NCI-H2171 treated with DMSO at 0.1 percent for 48 hours (cell line): ENCODE measurements at regions not wholly inside any gene's neighbourhood (a gene's known extent, or its start where the extent isn't known, plus 50 kb on each side); places are given as distances from the start of the nearest gene placed in this dataset.

Experiments
- DNase-seq: peaks from one replicate; lab custom pipeline; 2025; lab: John Stamatoyannopoulos, UW

GRCh38 chr13:85287528-85287927 is 511.7 kb downstream of the SLITRK6 start:
- DNase-seq: no peak

- no peak for DNase-seq
These were observed 513.1 kb downstream of the SLITRK6 start for GRCh38 chr13:85286081-85286480.

GRCh38 chr13:85284349-85284748 is 514.9 kb downstream of the SLITRK6 start:
- DNase-seq: no peak

GRCh38 chr13:85283408-85283807 is 515.8 kb downstream of the SLITRK6 start:
- DNase-seq: no peak

DNA sequence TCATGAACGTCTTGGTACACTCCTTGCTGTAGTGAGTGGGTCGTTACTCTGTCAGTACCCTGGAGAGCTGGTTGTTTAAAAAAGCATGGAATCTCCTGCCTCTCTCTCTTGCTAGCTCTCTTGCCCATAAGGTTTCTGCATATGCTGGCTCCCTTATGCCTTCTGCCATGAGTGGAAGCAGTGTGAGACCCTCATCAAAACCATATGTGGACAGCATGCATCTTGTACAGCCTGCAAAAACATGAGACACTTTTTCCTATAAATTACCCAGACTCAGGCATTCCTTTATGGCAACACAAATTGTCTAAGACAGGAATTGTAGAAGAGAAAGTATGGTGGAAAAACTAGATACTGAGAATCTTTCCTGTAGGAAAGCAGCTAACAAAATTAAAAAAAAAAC is 516.3 kb downstream of the SLITRK6 start:
- no peak for DNase-seq

DNA sequence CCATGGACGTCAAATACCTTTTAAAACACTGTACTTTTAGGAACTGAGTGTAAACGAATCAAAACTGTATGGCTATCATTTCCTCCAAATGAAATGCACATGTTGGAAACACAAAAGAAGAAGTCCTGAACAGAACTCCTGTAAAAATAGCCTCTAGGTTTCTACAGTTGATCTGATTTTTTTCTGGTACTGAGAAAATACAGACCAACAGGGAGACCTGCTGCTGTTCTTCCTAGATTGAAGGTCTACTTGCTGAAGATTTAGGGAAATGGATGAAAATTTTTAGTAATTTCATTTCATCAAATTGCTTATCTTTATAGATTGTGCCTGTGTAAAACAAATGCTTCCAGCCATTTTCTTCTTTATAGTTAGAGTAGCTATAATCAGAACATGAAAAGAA is 520.4 kb downstream of the SLITRK6 start:
- no peak for DNase-seq

GRCh38 chr13:85277748-85278147 is 521.5 kb downstream of the SLITRK6 start:
- DNase-seq: no peak

DNA sequence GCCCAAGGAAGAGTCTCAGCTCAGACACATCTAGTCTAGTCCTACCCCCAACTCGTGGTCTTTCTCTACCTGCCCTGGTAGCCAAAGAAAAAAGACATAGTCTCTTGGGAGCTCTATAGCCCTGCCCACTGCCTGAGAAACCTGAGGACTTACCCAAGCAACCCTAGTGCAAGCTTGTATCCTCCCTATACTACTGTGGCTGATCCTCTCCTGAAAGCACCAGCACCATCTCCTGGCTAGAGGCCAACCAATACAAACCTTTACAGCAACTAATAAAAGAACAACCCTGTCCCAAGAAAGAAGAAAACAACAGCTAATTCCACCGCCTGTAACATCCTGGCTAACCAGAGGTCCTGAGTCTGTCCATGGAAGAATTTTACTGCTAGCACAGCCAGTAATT is 532.4 kb downstream of the SLITRK6 start:
- DNase-seq: no peak

DNA sequence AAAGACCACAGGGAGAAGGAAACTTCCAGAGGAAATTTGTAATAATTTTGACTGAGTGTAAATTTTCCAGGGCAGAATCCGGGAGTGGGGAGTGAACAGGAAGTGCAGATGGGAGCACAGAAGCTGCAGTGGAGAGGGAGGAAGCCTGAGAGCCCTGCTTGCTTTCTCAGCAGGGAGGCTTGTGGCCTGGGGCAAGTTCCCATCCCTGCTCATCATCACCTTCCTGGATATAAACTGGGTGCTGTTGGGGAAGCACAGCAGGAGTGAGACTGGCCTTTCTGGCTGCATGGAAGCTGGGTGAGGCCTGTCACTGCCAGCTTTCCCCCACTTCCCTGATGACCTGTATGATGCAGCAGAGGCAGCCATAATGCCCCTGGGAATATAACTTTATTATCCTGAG is 532.9 kb downstream of the SLITRK6 start:
- no peak for DNase-seq

GRCh38 chr13:85265296-85265695 is 533.9 kb downstream of the SLITRK6 start:
- DNase-seq: no peak

DNA sequence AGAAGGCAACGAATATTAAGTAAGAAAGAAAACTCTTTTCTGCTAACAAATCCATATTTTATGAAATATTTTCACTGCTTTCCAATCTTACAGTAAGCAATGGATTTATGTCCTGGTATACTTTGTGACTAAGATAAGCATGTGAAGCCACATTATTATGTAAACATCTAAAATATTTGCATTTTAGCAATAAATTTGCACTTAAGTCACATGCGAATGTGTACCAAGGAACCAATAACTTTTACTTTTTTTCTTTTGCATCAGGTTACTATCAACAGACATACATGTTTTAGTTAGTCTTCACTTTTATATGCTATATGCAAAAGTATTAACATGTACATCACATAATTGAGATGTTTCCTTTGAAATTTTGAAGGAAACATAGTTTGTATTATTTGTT is 536.7 kb downstream of the SLITRK6 start:
- no peak for DNase-seq

DNA sequence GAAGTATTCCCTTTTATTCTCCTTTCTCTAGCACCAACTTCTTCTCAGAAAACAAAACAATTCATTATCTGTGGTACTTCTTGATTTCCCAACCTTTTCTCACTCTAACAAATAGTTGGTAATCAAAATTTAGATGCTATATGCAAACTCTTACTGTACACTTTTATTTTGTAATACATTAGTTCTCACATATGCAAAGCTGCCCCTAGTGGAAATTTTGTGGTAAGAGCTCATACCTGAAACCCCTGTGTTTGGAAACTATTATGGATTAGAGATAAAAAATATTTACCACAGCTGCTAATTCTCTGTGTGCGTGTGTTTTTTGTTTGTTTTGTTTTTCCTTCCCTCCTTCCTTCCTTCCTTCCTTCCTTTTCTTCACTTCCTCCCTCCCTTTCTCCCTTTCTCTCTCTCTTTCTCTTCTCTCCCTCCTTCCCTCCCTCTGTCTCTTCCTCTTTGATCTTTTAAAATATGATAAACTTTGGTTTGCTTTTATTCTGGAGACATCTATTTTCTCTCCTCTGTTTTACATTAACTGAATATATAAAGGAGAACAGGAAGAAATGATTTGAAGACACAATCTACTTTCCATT is 537.4 kb downstream of the SLITRK6 start:
- DNase-seq: peak; percentile 4

DNA sequence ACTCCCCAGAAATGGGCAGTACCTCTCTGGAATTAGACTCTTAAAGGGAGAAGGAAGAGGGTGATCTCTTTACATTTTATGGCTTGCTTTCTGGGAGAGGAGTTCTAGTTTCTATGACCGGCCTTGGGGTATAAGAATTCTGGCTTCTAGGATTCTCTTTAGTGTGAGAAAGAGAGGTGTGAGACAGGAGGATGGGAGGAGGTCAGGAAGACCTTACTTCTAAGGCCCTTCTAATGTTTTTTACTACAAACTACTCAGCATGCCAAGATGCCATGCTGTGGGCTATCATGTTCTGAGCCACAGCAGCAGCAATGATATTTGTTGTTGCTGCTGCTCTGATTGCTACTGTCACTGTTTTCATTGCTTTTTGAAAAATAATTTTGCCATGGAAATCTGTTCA is 538.3 kb downstream of the SLITRK6 start:
- DNase-seq: no peak

- DNase-seq: no peak
These were observed 543.2 kb downstream of the SLITRK6 start for GRCh38 chr13:85255978-85256377.

DNA sequence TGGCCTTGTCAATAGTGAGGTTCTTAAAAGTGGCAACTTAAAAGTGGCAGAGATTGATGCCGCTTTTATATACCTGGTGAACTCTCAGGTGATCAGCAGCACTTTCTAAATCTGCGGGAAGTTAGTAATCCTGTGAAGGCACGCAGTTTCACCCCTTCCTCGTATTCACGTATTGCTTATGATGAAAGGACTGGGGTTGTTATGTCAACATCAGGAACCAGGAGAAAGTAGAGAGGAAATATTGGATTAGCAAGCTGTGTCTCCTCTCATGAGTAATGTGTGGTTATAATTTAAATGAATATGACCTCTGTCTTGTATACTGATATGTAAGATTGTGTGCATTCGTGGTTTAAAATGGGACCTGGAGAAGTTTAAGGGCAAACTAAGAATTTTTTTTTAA is 544.6 kb downstream of the SLITRK6 start:
- no peak for DNase-seq

GRCh38 chr13:85249151-85249550 is 550.1 kb downstream of the SLITRK6 start:
- no peak for DNase-seq

GRCh38 chr13:85247780-85248179 is 551.4 kb downstream of the SLITRK6 start:
- DNase-seq: no peak

- DNase-seq: no peak
These were observed 555.4 kb downstream of the SLITRK6 start for GRCh38 chr13:85243831-85244230.

DNA sequence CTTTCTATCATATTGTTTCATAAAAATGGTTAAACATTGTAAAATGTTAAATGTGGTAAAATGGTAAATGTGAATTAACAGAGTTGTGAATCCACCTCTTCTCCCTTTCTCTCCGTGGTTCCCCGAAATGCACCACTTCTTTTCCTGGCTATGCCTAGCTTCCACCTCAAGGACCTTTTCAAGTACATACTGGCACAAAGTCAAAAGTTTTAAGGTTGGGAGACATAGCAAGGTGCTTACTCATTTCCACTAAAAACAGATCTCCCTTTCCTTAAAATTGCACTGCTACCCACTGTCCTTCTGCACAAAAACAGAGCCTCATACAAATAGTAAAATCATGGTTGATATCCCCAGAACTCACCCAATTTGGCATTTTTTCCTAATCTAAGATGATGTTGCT is 558.2 kb downstream of the SLITRK6 start:
- DNase-seq: no peak

GRCh38 chr13:85236413-85236812 is 562.8 kb downstream of the SLITRK6 start:
- no peak for DNase-seq

DNA sequence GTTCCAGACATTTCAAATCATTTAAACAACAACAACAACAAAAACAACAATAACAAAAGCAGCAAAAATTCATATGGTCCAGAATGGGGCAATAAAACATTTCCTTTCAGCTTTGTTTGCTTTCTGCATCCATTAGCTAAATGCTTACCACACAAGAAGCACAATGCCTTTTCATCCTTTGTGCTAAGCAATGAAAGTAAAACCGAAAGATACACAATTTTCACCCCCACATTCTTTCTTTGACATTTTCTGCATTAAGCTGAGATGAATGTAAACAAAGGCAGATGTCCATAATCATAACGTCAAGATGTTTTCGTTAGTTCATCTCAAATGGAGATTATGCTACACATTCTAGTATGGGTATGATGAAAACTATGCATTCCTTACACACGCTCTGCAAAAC is 568.5 kb downstream of the SLITRK6 start:
- DNase-seq: no peak

- no peak for DNase-seq
These were observed 570.5 kb downstream of the SLITRK6 start for GRCh38 chr13:85228692-85229091.

DNA sequence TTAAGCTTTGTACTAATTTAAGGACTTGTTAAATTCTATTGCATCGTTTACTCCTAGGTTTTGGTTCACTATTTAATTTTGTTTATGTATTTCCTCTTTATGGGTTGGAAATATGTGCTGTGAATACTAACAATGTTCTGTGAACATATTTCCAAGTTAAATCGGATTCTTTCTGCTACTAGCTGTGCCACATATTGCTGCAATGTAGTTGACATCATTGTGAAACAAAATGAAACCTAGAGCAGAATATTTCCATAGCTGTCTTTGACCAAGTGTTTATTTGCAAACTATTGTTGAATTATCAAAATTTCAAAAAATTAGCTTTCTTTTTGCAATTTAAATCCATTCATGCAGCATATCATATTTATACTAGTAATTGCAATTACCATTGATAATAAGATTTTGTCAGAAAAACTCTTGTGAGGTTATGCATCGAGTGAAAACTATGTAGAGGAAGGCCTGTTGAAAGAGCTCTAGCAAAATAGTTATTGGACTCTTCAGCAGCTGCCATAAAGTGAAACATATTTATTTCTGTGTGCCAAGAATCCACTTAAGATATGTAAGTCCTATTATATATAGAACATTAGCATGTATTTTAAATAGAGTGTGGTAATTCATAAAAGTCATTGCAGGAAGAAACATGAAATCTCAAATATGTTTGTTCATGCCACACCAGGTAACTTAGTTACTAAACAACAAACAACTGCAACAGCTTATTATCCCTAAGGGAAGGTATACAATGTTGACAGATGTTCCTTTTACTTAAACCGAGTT is 575.1 kb downstream of the SLITRK6 start:
- no peak for DNase-seq

- no peak for DNase-seq
These were observed 582.6 kb downstream of the SLITRK6 start for GRCh38 chr13:85216576-85216975.
